CD4-positive, alpha-beta T cell treated with Interleukin-4 for 1 hour (primary cell): ENCODE measurements at regions not wholly inside any gene's neighbourhood (a gene's known extent, or its start where the extent isn't known, plus 50 kb on each side); places are given as distances from the start of the nearest gene placed in this dataset.
"Not testable (repeated sequence)": the region's sequence is repeated elsewhere in the genome, so short reads cannot be mapped to it uniquely, and the experiment has no call there.

Experiments used
- DNase-seq, 2 donors: peaks; one replicate each; pipeline ENCODE4 v3.0.0-alpha.2; 2020 to 2022

GRCh38 chr9:6160579-6160978 lies 55.0 kb upstream of the IL33 start:
- no peak for DNase-seq

DNA sequence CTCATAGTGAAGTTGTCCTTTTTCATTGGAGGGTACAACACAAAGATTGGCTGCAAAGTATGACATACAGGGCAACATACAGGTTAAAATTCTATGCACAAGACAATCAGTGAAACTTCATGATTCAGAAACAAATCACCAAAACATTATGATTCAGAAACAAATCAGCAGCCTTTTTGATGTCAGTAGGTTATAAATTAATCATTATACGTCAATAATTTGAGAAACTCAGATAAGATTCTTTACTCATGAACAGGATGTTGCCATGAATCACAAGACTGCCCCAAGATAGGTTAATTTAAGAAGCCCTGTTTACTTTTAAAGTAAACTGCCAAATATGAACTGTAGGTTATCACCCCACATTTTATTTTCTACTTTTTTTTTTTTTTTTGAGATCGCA lies 62.2 kb upstream of the IL33 start:
- DNase-seq, result no peak

- no peak for DNase-seq
These were observed 62.8 kb upstream of the IL33 start for GRCh38 chr9:6152788-6153187.

DNA sequence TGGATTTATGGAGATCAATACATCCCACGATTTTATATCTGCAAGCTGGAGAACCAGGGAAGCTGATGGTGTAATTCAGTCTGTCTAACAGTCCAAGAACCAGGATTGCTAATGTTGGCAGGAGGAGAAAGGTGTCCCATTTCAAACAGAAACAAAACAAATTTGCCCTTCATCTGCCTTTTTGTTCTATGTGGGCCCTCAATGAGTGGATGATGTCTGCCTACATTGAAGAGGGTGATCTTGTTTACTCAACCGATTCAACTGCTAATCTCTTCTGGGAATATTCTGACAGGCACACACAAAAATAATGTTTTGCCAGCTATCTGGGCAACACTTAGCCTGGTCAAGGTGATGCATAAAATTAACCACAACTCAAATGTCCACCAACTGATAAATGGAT lies 65.1 kb upstream of the IL33 start:
- DNase-seq, result no peak

DNA sequence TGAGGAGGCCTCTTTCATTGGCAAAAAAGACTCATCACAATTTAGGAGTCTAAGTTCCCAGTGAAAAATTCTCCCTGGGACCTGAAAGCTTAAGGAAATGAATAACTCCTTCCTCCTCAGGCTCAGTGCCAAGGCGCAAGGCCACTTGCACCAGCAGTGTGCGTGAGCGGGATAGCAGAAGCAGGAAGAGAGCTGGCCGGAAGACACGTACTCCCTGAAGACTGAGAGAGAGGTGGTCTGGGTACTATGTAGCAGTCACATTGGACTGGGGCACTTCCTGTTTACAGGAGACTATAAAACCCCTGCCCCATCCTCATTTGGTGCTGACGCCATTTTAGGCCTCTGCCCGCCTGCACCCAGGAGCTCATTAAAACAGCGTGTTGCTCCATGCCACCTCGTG lies 66.3 kb upstream of the IL33 start:
- DNase-seq, result no peak

- no peak for DNase-seq
These were observed 67.8 kb upstream of the IL33 start for GRCh38 chr9:6147846-6148245.

- DNase-seq, result no peak
These were observed 70.7 kb upstream of the IL33 start for GRCh38 chr9:6144947-6145346.

GRCh38 chr9:6142799-6143454 lies 72.7 kb upstream of the IL33 start:
- no peak for DNase-seq

GRCh38 chr9:6135780-6136179 lies 79.8 kb upstream of the IL33 start:
- DNase-seq, result not testable (repeated sequence)

DNA sequence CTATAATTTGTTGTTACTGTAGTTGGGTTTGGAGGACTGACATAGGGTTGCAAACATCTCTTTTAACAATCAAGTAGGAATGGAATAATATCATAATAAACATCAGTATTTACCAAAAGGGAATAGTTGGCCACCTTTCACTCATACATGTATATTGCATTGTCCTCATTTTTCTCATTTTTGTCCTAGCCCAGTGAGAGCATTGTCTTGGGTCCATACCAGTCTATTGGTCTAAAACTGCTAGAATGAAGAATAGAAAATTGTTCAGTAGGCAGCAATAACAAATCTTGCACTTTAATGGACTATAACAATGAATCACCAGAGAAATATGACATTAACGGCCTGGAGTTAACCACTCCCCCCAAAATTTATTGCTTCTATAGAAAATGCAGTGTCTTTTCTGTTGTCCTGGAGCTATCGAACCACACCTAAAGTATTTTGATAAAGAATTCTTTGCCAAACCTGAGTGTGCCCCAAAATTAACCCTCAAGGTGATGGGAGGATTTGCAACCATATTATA lies 80.9 kb upstream of the IL33 start:
- no peak for DNase-seq

DNA sequence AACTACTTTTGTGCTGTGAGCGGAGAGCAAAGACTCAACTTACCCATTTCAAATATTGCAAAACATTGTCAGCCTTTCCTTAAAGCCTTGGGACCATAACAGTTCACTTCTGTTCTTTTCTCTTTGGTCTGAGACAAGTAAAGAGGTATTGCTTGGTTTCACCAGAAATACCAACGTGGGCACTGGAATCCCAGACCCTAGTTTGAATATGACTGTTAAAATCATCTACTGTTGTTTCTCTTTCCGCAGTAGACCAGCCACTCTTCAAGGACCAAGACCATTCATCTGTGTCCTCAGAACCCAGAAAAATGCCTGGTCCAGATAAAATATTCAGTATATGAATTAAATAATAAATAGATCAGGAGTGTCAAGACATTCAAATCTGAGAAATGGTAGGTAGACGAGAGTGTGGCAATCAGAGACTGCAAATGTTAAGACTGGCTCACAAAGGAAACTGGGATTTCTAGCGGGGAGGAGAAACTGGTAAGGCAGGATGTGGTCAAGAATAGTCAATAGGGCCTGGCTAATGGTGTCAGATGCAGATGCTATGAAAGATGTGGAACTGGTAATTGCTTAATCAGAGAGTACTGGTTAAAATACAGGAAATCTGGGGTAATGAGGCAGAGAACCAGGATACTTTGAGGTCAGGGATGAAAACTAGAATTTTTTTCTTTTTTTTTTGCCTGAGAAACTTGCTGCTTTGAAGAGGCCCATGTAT lies 82.1 kb upstream of the IL33 start:
- DNase-seq, result no peak

DNA sequence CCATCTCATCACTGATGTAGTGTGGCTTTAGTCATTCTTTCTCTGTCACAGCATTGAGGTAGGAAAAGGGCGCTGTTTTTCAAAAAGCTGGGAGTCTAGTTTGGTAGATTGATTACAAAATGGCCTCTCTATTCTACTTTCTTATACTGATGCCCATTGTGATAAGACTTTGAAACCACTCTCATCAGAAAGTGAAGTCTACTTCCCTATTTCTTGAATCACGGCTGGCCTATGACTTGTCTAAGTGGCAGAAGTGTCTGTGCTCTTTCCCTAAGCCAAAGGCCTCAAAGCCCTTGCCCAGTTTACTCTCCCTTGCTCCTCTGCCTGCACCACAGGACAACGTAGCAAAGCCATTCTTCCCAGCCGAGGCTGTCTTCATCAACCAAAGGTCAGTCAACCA lies 83.0 kb upstream of the IL33 start:
- DNase-seq, result no peak

GRCh38 chr9:6128030-6128429 lies 87.6 kb upstream of the IL33 start:
- no peak for DNase-seq

GRCh38 chr9:6126377-6126776 lies 89.2 kb upstream of the IL33 start:
- DNase-seq, result no peak

- no peak for DNase-seq
These were observed 92.2 kb upstream of the IL33 start for GRCh38 chr9:6123416-6123815.

DNA sequence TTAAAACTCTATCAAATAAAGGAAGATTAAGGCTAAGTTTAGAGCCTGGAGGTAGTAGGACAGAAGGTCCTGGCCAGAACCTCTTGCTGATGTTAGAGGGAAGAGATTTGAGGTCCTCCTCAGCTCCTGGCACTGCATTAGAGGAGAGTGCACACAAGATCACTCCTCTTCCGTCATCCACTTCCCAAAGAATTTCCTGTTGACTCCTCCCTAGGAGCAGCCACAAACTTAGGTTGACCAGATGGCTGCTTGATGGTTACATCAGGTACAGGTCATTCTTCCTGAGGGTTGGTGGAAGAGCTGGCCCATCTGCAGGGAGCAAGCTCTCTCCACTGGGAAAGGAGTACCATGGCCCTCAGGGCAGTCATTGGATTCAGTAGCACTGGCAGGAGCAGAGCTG lies 93.9 kb upstream of the IL33 start:
- no peak for DNase-seq

GRCh38 chr9:6114424-6114823 lies 99.0 kb upstream of the RANBP6 start:
- DNase-seq, result no peak

GRCh38 chr9:6113819-6114218 lies 98.4 kb upstream of the RANBP6 start:
- DNase-seq, result no peak

GRCh38 chr9:6113312-6113711 lies 97.9 kb upstream of the RANBP6 start:
- no peak for DNase-seq

DNA sequence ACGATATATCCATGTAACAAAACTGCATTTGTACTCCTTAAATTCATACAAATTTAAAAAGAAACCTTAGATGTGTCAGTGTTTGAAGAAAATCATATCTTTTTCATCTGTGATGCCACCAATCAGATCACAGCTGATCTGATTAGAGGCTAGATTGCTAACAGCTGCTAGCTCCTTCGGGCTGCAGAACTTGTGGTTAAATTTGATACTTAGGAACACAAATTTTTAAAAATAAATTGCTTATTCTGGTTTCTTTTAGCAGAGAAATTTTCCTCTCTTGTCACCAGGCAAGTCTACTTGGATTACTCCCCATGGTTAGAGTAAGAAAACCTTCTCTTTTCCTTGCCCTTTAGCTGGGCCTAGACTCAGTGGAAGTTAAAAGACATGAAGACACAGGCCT lies 94.6 kb upstream of the RANBP6 start:
- no peak for DNase-seq

DNA sequence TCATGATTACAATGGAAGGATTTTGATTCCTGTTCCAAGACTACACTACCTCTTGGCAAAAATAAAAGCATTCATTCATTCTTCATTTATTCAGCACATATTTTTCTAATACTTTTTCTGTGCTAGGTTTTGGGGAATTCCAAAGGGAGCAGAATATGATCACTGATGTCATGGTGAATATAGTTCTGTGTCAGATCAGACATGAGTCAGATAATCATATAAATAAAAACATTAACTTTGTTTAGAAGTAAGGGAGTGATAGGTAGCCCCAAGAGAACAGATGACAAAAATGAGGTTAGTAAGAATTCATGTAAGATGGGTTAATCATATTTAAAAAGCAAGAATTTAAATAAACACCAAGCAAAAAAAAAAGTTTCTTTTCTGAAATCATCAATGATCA lies 94.1 kb upstream of the RANBP6 start:
- DNase-seq, result no peak

- no peak for DNase-seq
These were observed 91.4 kb upstream of the RANBP6 start for GRCh38 chr9:6106711-6107339.

DNA sequence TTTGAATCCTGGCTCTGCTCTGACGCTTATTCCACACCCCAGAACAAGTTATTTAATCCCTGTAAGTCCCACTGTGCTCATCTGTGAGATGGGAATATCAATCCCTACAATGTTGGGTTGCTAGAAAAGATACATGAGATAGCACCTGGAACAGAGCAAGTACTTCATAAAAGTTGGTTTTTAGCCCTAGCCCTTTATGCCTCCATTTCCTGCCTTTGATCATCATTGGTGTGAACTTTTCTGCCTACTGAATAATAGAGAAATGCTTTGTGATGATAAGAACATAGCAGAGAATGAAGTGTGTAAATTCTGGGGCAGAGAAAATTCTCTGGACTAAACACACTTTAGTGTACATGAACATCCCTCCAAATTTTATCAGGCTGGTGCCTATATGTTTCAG lies 90.3 kb upstream of the RANBP6 start:
- DNase-seq, result no peak

DNA sequence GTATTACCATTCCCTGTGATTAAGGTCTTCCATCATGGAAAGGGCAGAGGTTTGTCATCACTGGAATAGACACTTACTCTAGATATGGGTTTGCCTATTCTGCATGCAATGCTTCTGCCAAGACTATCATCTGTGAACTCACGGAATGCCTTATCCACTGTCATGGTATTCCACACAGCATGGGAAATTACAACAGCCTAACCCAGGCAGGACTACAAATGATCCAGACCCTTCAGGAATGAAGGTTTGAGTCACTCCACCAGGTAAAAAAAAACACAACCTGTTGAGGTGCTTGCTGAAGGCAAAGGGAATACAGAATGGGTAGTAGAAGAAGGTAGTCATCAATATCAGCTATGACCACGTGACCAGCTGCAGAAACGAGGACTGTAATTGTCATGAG lies 89.0 kb upstream of the RANBP6 start:
- not testable (repeated sequence) for DNase-seq
